ENCODE measurements at regions not wholly inside any gene's neighbourhood (a gene's known extent, or its start where the extent isn't known, plus 50 kb on each side); places are given as distances from the start of the nearest gene placed in this dataset.

- Histone ChIP-seq H4K20me1 (peaks cover 0 to 6% (median 0%) of the 10 kb centered on the region in 11 experiments; a peak in 2 of 22 replicates), H3K27ac (no peak overlapping the region), H3K4me3 (no peak overlapping the region), H3K9ac (no peak overlapping the region), H3K27me3 (peaks cover 0 to 10% (median 0%) of the 10 kb centered on the region in 11 experiments; a peak in 2 of 22 replicates), H3K4me1 (peaks cover 10 to 30% (median 18%) of the 10 kb centered on the region in 10 experiments; a peak in 19 of 20 replicates), H3K9me3 (replicated peaks in 1 of 11) (peaks cover 0 to 42% (median 5%) of the 10 kb centered on the region in 11 experiments; a peak in 12 of 22 replicates), H3K36me3 (no peaks in the 10 kb centered on the region), H3K4me2 (no peak overlapping the region)
- no peak for TF ChIP-seq Cebpa-rat (IDR thresholded peaks at IDR 0.05)
Observed at GRCh38 chr7:156006024-156006423, 193.8 kb upstream of the SHH start.

- Histone ChIP-seq H4K20me1 (peaks cover 0 to 6% (median 0%) of the 10 kb centered on the region in 11 experiments; a peak in 3 of 22 replicates), H3K27me3 (peaks cover 0 to 10% (median 0%) of the 10 kb centered on the region in 11 experiments; a peak in 2 of 22 replicates), H3K4me2 (no peak overlapping the region), H3K9ac (no peak overlapping the region), H3K36me3 (no peaks in the 10 kb centered on the region), H3K4me3 (no peak overlapping the region), H3K4me1 (peaks cover 12 to 37% (median 26%) of the 10 kb centered on the region in 10 experiments; a peak in 19 of 20 replicates), H3K9me3 (replicated peaks in 1 of 11) (peaks cover 0 to 35% (median 4%) of the 10 kb centered on the region in 11 experiments; a peak in 12 of 22 replicates), H3K27ac (no peak overlapping the region)
- TF ChIP-seq Cebpa-rat (IDR thresholded peaks at IDR 0.05): no peak
Observed at GRCh38 chr7:156005202-156005691, 193.0 kb upstream of the SHH start.

GRCh38 chr7:156004265-156005201 lies 192.3 kb upstream of the SHH start:
- H3K4me3 ChIP-seq: no peak overlapping the region
- H3K27me3 ChIP-seq: peaks cover 0 to 12% (median 0%) of the 10 kb centered on the region in 11 experiments; a peak in 3 of 22 replicates
- TF ChIP-seq Cebpa-rat (IDR thresholded peaks at IDR 0.05): no peak
- peaks cover 0 to 27% (median 2%) of the 10 kb centered on the region in 11 experiments; a peak in 8 of 22 replicates for H3K9me3 ChIP-seq (replicated peaks in 1 of 11)
- no peaks in the 10 kb centered on the region for H3K36me3 ChIP-seq
- H3K4me1 ChIP-seq: peaks cover 13 to 44% (median 31%) of the 10 kb centered on the region in 10 experiments; a peak in 19 of 20 replicates
- H3K27ac ChIP-seq: no peak overlapping the region
- peak overlapping the region in 1 of 11 experiments; percentile 5; a peak in 2 of 22 replicates for H3K4me2 ChIP-seq
- peaks cover 0 to 10% (median 0%) of the 10 kb centered on the region in 11 experiments; a peak in 6 of 22 replicates for H4K20me1 ChIP-seq
- no peak overlapping the region for H3K9ac ChIP-seq

GRCh38 chr7:156003220-156004162 lies 191.2 kb upstream of the SHH start:
- peaks cover 0 to 22% (median 0%) of the 10 kb centered on the region in 11 experiments; a peak in 10 of 22 replicates for H3K27me3 ChIP-seq
- H3K36me3 ChIP-seq: no peaks in the 10 kb centered on the region
- peaks cover 18 to 54% (median 42%) of the 10 kb centered on the region in 10 experiments for H3K4me1 ChIP-seq
- H3K9me3 ChIP-seq (replicated peaks in 1 of 11): peaks cover 0 to 17% (median 0%) of the 10 kb centered on the region in 11 experiments; a peak in 7 of 22 replicates
- H3K4me2 ChIP-seq: peak overlapping the region in 5 of 11 experiments; percentile 5 to 97 (median 93); a peak in 4 of 22 replicates
- H3K27ac ChIP-seq: no peak overlapping the region
- no peak overlapping the region for H3K4me3 ChIP-seq
- peaks cover 0 to 21% (median 0%) of the 10 kb centered on the region in 11 experiments; a peak in 8 of 22 replicates for H4K20me1 ChIP-seq
- no peak overlapping the region for H3K9ac ChIP-seq
- TF ChIP-seq Cebpa-rat (IDR thresholded peaks at IDR 0.05): no peak

GRCh38 chr7:156002362-156003066 lies 190.3 kb upstream of the SHH start:
- Histone ChIP-seq H3K27ac (no peak overlapping the region), H3K4me2 (peak overlapping the region; percentile 3 to 97 (median 56); a peak in 21 of 22 replicates), H4K20me1 (peaks cover 0 to 31% (median 6%) of the 10 kb centered on the region in 11 experiments; a peak in 10 of 22 replicates), H3K36me3 (no peaks in the 10 kb centered on the region), H3K4me3 (no peak overlapping the region), H3K4me1 (peaks cover 28 to 64% (median 52%) of the 10 kb centered on the region in 10 experiments), H3K9me3 (replicated peaks in 1 of 11) (peaks cover 0 to 8% (median 0%) of the 10 kb centered on the region in 11 experiments; a peak in 6 of 22 replicates), H3K27me3 (peaks cover 0 to 32% (median 4%) of the 10 kb centered on the region in 11 experiments; a peak in 11 of 22 replicates), H3K9ac (no peak overlapping the region)
- peak in 2 of 11 experiments; percentile 11 to 33; a peak in 1 of 22 replicates for TF ChIP-seq Cebpa-rat (IDR thresholded peaks at IDR 0.05)

- Histone ChIP-seq H3K9me3 (replicated peaks in 1 of 11) (no peaks in the 10 kb centered on the region), H3K9ac (no peak overlapping the region), H3K36me3 (no peaks in the 10 kb centered on the region), H4K20me1 (peaks cover 0 to 32% (median 8%) of the 10 kb centered on the region in 11 experiments; a peak in 10 of 22 replicates), H3K27ac (no peak overlapping the region), H3K4me2 (peak overlapping the region; percentile 3 to 97 (median 56); a peak in 21 of 22 replicates), H3K4me3 (no peak overlapping the region), H3K27me3 (peaks cover 0 to 40% (median 4%) of the 10 kb centered on the region in 11 experiments; a peak in 11 of 22 replicates), H3K4me1 (peaks cover 36 to 72% (median 60%) of the 10 kb centered on the region in 10 experiments)
- TF ChIP-seq Cebpa-rat (IDR thresholded peaks at IDR 0.05): no peak
Observed at GRCh38 chr7:156001496-156002260, 189.4 kb upstream of the SHH start.

All from BLaER1 treated with 17β-estradiol and CSF1 and Interleukin-3, amounts not matched to agents 10 nM and 100 nM (cell line).